T-helper 22 cell (primary cell): ENCODE measurements at regions not wholly inside any gene's neighbourhood (a gene's known extent, or its start where the extent isn't known, plus 50 kb on each side); places are given as distances from the start of the nearest gene placed in this dataset.

ENCODE experiments used
- DNase-seq: peaks from one replicate; pipeline ENCODE4 v3.0.0-alpha.2; 2020; ENCODE audit warnings: low read depth

- no peak for DNase-seq
Observed at GRCh38 chr6:169165561-169166300, 87.9 kb downstream of the THBS2 start.

DNA sequence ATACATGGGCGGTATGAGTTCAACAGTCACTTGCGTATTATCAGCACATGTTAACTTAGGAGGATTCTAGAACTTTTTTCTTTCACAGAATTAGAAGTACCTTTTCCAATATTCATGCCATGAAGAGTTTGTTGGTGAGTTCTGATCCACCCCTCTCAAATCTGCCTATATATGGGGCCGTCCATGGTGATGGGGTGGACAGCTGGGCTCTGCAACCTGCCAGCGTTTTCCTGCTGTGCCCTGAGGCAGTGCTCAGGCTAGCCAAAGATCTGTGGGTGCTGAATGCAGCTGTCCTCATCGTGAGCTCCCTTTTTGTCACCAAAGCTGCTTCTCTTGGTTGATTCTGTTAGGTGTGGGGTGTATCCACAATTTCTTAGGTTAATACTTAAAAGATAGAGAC lies 88.7 kb downstream of the THBS2 start:
- no peak for DNase-seq

GRCh38 chr6:169164451-169164850 lies 89.2 kb downstream of the THBS2 start:
- no peak for DNase-seq

GRCh38 chr6:169163411-169163901 lies 90.2 kb downstream of the THBS2 start:
- no peak for DNase-seq

DNA sequence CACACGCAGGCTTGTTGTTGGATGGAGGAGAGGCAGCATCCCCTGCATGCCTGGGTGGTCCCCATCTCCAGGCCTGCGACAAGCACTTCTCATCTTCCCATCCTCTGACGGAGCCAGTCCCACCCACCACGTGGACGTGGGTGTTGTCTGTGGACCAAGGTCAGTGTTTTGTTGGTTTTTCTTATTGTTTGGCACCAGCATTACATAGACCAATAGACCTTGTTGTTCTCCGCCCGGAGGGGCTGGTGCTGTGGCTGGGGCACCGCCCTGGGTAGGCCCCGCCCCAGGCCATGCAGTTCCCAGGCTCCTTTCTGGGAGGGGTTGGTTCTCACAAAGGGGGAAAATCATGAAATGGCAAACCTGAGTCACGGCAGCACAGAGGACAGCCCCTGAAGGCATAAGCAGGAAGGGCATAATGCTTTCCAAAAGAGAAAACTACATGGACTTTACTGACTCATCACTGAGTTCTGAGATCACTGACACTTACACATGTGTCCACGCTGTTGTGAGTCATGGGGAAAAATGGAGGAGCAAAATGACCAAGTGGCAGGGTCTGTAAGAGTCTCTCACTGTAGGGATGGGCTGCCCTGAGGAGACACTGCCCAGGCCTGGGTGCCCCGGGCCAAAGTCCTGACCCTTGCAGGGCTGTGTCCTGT lies 90.8 kb downstream of the THBS2 start:
- DNase-seq: no peak

- DNase-seq: no peak
Observed at GRCh38 chr6:169162249-169162648, 91.4 kb downstream of the THBS2 start.

DNA sequence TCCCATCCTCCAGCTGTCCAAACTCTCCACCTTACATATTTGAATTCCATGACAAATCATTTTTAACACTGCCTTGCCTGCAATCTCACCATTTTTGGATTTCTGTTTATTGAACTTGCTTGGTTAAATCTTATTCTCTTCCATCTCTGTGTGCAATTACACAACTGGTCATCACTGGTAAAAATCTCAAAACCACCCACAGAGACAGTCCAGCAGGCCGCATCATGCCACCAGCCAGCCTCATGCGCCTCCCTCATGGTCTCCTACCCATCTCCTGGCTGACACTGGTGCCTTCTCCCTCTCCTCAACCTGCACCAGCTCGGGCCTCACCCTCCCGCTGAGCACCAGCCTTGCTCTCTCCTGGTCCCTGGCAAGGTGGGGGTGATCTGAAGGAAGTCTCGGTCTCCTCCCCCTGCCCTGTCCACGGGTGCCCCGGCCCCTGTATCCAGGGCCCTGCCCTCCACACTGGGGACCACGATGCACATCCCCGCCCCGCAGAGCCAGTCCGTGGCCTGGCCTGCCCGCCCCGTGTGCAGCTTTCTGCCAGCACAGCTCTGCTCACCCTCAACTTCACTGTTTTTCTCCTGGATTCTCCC lies 92.0 kb downstream of the THBS2 start:
- no peak for DNase-seq

GRCh38 chr6:169160855-169161560 lies 92.6 kb downstream of the THBS2 start:
- no peak for DNase-seq

GRCh38 chr6:169160091-169160854 lies 93.4 kb downstream of the THBS2 start:
- DNase-seq: no peak

GRCh38 chr6:169159331-169159730 lies 94.3 kb downstream of the THBS2 start:
- no peak for DNase-seq

DNA sequence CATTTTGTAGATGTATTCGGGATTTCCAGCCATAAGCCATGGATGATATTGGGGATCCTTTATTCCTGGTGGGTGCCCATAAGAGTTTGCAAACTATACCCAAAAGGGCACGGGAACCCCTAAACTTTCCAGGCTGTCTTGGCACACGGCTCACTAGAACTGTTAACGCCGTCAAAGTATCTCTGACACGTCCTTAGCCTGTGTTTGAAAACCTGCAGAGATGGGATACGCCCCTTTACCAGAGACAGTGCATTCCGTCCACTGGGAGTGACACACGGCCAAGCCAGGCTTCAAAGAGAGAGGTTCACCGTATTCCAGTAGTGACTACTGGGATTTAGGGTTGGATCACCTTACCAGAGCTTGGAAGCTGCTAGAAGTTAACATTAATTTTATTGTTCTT lies 95.0 kb downstream of the THBS2 start:
- no peak for DNase-seq

GRCh38 chr6:169158174-169158573 lies 95.5 kb downstream of the THBS2 start:
- no peak for DNase-seq

DNA sequence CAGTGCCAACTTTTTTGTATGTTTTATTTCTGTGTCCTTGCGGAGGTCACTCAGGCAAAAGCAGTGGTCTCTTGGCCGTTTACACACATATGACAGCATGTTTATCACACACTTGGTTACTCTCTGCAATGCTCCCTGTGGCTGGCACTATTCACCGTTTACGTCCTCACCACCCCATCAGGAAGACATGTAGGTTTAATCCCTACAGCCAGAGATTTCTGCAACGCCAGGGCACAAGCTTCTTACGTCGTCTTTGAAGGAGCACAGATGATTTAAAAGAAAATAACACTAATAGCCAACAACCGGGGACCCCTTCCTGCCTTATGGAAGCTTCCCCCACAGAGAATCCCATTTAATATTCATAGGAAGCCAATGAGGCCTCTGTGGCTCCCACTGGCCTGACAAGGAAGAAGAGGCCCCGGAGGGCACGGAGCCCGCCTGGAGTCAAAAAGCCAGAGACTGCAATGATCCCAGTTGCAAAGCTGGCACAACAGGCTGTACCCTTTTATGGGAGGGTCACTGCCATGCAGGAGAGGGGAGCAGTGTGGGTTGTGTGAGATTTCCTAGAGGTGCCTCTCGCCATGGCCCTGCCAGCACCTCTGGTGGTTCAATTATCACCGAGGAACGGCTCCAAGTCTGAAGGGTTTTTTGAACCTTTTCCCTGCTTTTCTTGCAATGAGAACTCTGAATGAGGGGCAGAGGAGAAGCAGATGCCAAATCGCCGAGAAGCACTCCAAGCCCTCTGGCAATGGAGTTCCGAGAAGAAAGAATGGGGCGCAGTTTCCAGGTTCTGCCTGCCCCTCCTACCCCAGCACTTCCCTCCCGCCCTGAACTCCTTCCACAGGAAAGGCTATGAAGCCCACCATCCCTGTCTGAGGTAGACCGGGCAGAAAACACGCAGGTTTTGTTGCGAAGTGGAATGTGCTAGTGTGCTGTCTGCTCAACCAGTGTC lies 96.2 kb downstream of the THBS2 start:
- no peak for DNase-seq

DNA sequence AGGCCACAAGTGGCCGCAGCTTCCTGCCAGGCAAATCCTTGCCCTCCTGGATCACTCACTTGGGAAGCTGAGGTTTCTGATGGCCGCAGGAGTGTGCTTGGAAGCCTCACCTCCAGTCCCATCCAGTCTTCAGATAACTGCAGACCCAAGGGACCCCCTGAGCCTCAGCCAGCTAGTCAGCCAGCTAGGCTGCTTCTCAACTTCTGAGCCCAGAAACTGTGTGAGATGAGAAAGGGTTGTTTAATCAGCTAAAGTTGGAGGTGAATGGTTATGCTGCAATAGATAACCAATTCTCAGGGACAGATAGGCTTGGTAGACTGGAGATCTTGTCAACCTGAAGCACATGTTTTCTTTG lies 96.9 kb downstream of the THBS2 start:
- DNase-seq: no peak

GRCh38 chr6:169156108-169156792 lies 97.4 kb downstream of the THBS2 start:
- no peak for DNase-seq

DNA sequence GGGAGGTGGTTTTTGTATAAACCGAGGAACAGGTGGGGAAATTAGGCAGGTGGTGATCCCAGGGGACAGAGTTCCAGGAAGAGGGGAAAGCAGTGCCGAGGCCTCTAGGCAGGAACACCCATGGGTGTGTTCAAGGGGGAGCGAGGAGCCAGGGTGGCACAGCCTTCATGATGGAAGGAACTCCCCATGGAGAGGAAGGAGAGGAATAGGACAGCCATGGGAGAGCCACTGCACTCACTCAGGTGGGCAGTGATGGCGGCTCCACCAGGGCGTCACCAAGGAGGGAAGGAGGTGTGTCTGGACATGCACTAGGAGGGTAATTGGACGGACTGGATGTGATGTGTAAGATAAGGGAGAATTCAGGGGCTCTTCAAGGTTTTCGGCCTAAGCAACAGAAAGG lies 98.2 kb downstream of the THBS2 start:
- DNase-seq: no peak

DNA sequence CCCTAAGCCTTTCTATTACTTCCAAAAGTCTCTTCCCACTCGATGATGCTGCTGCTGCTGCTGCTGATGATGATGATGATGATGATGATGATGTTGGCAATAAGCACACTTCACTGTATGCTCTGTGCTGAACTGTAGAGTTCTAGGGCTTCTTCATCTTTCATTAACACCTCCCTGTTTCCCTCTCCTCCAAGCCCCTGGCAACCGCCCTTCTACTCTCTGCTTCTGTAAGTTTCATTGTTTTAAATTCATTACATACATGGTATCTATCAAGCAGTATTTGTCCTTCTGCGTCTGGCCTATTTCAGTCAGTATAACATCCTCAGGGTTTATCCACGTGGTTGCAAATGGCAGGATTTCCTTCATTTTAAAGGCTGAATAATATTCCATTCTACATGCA lies 100.2 kb downstream of the THBS2 start:
- no peak for DNase-seq

GRCh38 chr6:169146521-169146920 lies 107.1 kb downstream of the THBS2 start:
- no peak for DNase-seq

DNA sequence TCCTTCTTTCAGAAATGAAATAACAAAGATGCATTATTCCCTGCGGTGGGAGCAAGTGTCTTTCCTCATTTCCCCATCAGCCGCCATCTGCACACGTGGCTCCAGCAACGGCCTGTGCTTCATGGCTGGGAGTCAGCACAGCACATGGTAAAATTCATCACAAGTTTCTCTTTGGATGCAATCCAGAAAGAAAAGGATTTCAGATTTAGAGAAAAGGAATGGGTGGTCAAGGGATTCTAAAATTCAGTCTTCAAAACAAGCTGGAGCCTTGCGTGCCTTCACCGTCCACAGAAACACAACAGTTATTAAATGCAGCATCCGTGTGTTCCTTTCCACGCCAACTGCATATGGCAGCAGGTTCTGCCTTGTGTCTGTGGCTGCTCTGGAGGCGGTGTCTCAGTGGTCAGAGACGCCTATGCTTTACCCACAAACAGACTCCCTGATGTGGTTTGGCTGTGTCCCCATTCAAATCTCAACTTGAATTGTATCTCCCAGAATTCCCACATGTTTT lies 107.6 kb downstream of the THBS2 start:
- DNase-seq: no peak

GRCh38 chr6:169145496-169145895 lies 108.2 kb downstream of the THBS2 start:
- no peak for DNase-seq
